ENCODE measurements at regions not wholly inside any gene's neighbourhood (a gene's known extent, or its start where the extent isn't known, plus 50 kb on each side); places are given as distances from the start of the nearest gene placed in this dataset.

- no peak for DNase-seq (ENCODE audit: low spot score)
Measured at GRCh38 chr1:22376546-22376945, 75.1 kb upstream of the ZBTB40 start.

- DNase-seq (ENCODE audit: low spot score): no peak
Measured at GRCh38 chr1:22376976-22377375, 74.7 kb upstream of the ZBTB40 start.

- no peak for DNase-seq (ENCODE audit: low spot score)
Measured at GRCh38 chr1:22379566-22379965, 72.1 kb upstream of the ZBTB40 start.

GRCh38 chr1:22380024-22380785, 71.4 kb upstream of the ZBTB40 start:
- no peak for DNase-seq (ENCODE audit: low spot score)

DNA sequence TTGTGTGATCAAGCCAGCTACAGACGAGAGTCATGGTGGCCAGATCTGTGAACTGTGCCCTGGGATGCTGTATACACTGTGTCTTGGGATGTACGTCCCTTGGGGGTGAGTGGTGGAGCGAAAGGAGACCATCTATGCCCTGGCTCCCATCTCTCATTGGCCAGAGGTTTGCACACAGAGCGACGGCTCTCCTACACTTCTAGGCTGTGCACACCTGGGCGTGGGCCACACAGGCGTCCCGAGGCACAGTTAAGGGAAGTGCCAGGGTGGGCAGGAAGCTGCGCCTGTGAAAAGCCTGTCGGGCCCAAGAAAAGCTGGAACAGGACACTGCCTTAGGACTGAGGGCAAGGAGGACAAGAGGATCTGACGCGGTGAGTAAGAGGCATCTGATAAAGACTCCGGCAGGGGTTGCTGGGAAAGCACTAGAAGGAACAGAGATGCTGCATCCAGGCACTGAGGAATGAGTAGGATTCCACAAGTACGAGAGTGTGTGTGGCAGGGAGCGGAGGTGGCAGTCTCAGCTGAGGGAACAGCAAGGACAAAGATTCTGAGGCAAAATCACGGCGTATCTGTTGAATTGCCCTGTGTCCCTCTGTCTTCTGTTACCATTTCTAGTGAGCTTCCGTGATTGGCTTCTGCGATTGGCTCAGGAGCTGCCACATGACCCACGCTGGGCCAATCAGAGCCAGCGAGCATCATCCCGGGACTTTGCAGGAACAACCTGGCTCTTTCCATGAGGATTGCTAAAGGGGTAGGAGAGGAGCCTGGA, 67.9 kb upstream of the ZBTB40 start:
- no peak for DNase-seq (ENCODE audit: low spot score)

DNA sequence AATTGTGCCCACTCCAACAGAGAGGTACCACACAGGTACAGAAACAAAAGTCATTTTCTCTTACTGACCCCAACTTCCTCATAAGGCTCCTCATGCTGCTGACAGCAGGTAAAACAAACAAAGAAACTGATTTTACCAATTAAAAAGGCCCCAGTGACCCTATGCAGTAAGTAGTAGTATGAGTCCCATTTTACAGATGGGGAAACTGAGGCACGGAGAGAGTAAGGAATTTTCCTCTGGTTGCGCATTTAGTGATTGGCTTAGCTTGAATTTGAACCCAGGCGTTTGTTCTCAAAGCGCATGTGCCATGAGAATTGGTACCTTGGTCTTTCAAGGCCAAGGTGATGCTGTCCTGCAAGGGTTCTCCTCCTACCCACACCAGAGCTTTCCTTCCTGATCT, 66.1 kb upstream of the ZBTB40 start:
- DNase-seq (ENCODE audit: low spot score): no peak

- DNase-seq (ENCODE audit: low spot score): no peak
Measured at GRCh38 chr1:22386774-22387173, 64.9 kb upstream of the ZBTB40 start.

DNA sequence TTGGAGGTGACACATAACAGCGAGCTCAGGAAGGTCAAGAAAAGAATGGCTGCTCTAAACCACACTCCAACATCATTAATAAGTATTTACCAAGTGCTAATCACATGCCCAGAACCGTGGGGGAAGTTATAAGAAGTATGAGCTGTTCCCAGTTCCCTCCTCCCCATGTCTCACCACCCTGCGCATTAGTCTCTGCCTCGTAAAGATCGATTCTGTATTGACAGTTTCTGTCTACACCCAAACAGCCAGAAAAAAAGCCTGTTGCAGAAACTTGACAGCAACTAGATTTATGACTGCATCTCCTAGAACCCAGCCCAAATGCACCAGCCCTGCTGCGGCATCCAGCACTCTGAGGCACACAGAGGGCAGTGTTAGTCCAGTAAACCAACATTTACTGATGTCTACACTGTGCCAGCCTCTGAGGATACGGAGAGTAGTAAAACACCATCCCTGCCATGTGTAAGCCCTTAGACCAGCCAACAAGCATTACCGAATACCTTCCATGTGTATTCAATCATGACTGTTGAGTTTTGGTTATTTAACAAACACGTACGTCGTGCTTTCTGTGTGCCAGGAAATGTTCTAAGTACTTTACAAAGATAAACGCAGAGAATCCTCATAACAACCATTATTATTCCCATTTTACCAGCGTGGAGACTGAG, 63.6 kb upstream of the ZBTB40 start:
- no peak for DNase-seq (ENCODE audit: low spot score)

DNA sequence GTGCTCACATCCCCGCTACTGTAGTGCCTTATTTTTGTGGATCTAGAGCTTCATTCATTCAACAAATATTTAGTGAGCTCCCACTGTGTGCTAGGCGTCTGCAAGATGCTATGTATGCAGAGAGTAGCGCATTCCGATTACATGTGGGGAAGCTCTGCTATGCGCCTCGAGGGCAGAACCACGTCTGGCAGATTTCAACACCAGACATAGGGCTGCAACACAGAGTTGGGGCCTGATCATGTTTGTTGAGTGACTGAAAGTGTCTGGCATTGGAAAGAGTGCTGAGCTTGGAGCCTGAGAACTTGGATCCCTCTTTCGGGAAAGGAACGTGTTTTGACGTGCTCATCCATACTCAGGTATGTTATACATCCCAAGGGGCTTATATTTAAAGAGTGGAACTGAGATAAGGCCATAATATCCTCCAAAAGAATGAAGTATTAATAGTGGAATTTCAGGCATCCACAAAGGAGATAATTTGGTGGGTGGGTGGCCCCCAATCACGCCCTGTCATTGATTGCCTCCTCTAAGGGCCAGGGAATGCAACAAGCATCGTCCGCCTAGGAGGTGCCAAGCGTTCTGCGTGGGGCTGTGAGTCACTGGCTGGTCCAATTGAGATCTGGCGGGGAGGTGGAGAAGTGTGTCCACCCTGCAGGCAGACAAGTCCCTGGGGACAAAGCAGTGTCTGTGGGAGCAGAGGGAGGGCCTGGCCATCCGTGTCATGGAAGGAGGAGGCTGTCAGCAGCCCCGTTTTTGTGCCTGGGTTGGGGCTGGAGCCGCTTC, 62.8 kb upstream of the ZBTB40 start:
- no peak for DNase-seq (ENCODE audit: low spot score)

DNA sequence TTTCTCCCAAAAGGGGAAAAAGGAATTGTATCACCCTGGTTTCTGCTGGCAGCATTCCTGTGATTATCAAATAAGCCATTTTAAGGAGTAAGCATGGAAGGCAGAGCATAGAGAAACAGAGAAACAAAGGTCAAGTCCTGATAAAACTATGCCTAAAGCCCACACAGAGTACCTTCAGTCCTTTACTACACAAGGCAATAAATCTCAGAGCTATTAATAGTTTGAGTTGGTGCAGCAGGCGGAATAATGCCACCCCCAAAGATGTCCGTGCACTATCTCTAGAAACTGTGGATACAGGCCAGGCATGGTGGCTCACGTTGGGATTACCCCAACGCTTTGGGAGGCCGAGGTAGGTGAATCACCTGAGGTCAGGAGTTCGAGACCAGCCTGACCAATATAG, 58.1 kb upstream of the ZBTB40 start:
- DNase-seq (ENCODE audit: low spot score): no peak

- no peak for DNase-seq (ENCODE audit: low spot score)
Measured at GRCh38 chr1:22398656-22399420, 52.8 kb upstream of the ZBTB40 start.

DNA sequence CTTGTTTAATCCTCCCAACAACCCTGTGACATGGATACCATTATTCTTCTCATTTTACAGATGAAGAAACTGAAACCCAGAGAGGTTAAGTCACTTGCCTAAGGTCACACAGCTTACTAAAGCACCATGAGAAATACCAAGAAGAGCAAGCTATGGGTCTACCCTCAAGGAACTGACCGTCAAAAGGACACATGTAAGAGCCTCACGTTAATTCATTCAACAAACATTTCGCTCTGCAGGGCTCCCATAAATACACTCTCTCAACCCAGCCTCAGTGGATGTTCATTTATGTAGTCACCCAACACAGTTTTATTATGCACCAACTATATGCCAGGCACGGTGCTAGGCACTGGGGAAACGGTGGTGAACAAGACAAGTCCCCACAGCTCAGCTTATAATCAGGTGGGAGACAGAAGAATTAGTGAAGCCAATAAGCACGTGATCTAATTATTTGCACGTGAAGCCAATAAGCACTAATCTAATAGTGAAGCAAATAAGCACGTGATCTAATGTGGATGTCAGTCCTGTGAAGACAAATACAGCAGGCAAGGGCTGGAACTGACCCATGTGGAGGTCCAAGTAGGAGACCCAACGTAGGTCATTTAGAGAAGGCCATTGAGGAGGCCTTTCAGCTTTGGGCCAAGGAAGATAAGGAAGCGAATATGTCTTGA, 52.1 kb upstream of the ZBTB40 start:
- no peak for DNase-seq (ENCODE audit: low spot score)

All from HuH-7.5 (cell line).